ENCODE measurements at regions not wholly inside any gene's neighbourhood (a gene's known extent, or its start where the extent isn't known, plus 50 kb on each side); places are given as distances from the start of the nearest gene placed in this dataset.

GRCh38 chr21:28436286-28436932 is 556.3 kb downstream of the LTN1 start:
- H3K9ac ChIP-seq (ENCODE audit: low read length): peak overlapping the region; percentile 2
- no peaks in the 10 kb centered on the region for H3K36me3 ChIP-seq (ENCODE audit: control insufficient read depth in 1 of 2, insufficient read depth in 2 of 2, low read depth in 1 of 2, low read length in 2 of 2)
- H2BK12ac ChIP-seq (ENCODE audit: low read length in 2 of 2): no peak overlapping the region
- no peaks in the 10 kb centered on the region for H3K4me1 ChIP-seq (ENCODE audit: control insufficient read depth, insufficient read depth, low read depth, low read length)
- peak; percentile 35 for DNase-seq
- no peak overlapping the region for H3K18ac ChIP-seq (ENCODE audit: low read depth in 1 of 2, low read length in 2 of 2)
- no peak overlapping the region for H3K23ac ChIP-seq (ENCODE audit: low read length in 2 of 2)
- H3K27ac ChIP-seq (ENCODE audit: low read length, poor library complexity, severe bottlenecking): no peak overlapping the region
- no peak overlapping the region for H4K8ac ChIP-seq (ENCODE audit: low read length)
- H2AFZ ChIP-seq (ENCODE audit: low read depth, low read length): no peak overlapping the region
- no peaks in the 10 kb centered on the region for H3K79me1 ChIP-seq (replicated peaks; ENCODE audit: low read length, poor library complexity, severe bottlenecking)
- no peak overlapping the region for H2BK5ac ChIP-seq (ENCODE audit: low read depth, low read length, poor library complexity, severe bottlenecking)
- H3K14ac ChIP-seq (ENCODE audit: low read length in 2 of 2): no peak overlapping the region
- no peaks in the 10 kb centered on the region for H3K9me3 ChIP-seq (ENCODE audit: control insufficient read depth, low read length)
- 93% methylated on average over 2 of the region's 2 CpGs for WGBS
- H3K4ac ChIP-seq (ENCODE audit: low read depth in 1 of 2, low read length in 2 of 2): no peak overlapping the region
- no peak overlapping the region for H2BK120ac ChIP-seq (ENCODE audit: low read depth, low read length)
- H3K27me3 ChIP-seq (ENCODE audit: control insufficient read depth in 1 of 2, insufficient read depth in 1 of 2, low read length in 2 of 2): no peaks in the 10 kb centered on the region
- H2AK5ac ChIP-seq (ENCODE audit: low read length, severe bottlenecking): no peak overlapping the region
- no peak overlapping the region for H3K4me2 ChIP-seq (ENCODE audit: low read length, poor library complexity, severe bottlenecking)
- H3K4me3 ChIP-seq (ENCODE audit: insufficient read depth in 1 of 2, low read depth in 1 of 2, low read length in 2 of 2): no peak overlapping the region
- H2BK15ac ChIP-seq (ENCODE audit: low read depth, poor library complexity, severe bottlenecking): no peak overlapping the region
- no peak overlapping the region for H4K91ac ChIP-seq (ENCODE audit: low read length)

GRCh38 chr21:28431527-28432200 is 561.0 kb downstream of the LTN1 start:
- no peak overlapping the region for H3K14ac ChIP-seq (ENCODE audit: low read length in 2 of 2)
- H3K4ac ChIP-seq (ENCODE audit: low read depth in 1 of 2, low read length in 2 of 2): no peak overlapping the region
- H3K27me3 ChIP-seq (ENCODE audit: control insufficient read depth in 1 of 2, insufficient read depth in 1 of 2, low read length in 2 of 2): no peaks in the 10 kb centered on the region
- no peak overlapping the region for H2AFZ ChIP-seq (ENCODE audit: low read depth, low read length)
- no peak overlapping the region for H3K9ac ChIP-seq (ENCODE audit: low read length)
- no peak overlapping the region for H2BK12ac ChIP-seq (ENCODE audit: low read length in 2 of 2)
- H3K36me3 ChIP-seq (ENCODE audit: control insufficient read depth in 1 of 2, insufficient read depth in 2 of 2, low read depth in 1 of 2, low read length in 2 of 2): no peaks in the 10 kb centered on the region
- no peak for DNase-seq
- no peaks in the 10 kb centered on the region for H3K9me3 ChIP-seq (ENCODE audit: control insufficient read depth, low read length)
- H3K79me1 ChIP-seq (replicated peaks; ENCODE audit: low read length, poor library complexity, severe bottlenecking): no peaks in the 10 kb centered on the region
- H3K23ac ChIP-seq (ENCODE audit: low read length in 2 of 2): no peak overlapping the region
- H4K91ac ChIP-seq (ENCODE audit: low read length): no peak overlapping the region
- no peak overlapping the region for H2BK15ac ChIP-seq (ENCODE audit: low read depth, poor library complexity, severe bottlenecking)
- H3K4me1 ChIP-seq (ENCODE audit: control insufficient read depth, insufficient read depth, low read depth, low read length): no peaks in the 10 kb centered on the region
- H2BK5ac ChIP-seq (ENCODE audit: low read depth, low read length, poor library complexity, severe bottlenecking): no peak overlapping the region
- H4K8ac ChIP-seq (ENCODE audit: low read length): no peak overlapping the region
- WGBS: 92% methylated on average over 5 of the region's 5 CpGs
- H3K4me2 ChIP-seq (ENCODE audit: low read length, poor library complexity, severe bottlenecking): no peak overlapping the region
- no peak overlapping the region for H3K18ac ChIP-seq (ENCODE audit: low read depth in 1 of 2, low read length in 2 of 2)
- H2AK5ac ChIP-seq (ENCODE audit: low read length, severe bottlenecking): no peak overlapping the region
- no peak overlapping the region for H3K27ac ChIP-seq (ENCODE audit: low read length, poor library complexity, severe bottlenecking)
- no peak overlapping the region for H2BK120ac ChIP-seq (ENCODE audit: low read depth, low read length)
- H3K4me3 ChIP-seq (ENCODE audit: insufficient read depth in 1 of 2, low read depth in 1 of 2, low read length in 2 of 2): no peak overlapping the region

- H3K4ac ChIP-seq (ENCODE audit: low read depth in 1 of 2, low read length in 2 of 2): no peak overlapping the region
- no peak overlapping the region for H2AK5ac ChIP-seq (ENCODE audit: low read length, severe bottlenecking)
- no peak overlapping the region for H3K14ac ChIP-seq (ENCODE audit: low read length in 2 of 2)
- H3K79me1 ChIP-seq (replicated peaks; ENCODE audit: low read length, poor library complexity, severe bottlenecking): no peaks in the 10 kb centered on the region
- H3K9ac ChIP-seq (ENCODE audit: low read length): no peak overlapping the region
- no peak overlapping the region for H2BK5ac ChIP-seq (ENCODE audit: low read depth, low read length, poor library complexity, severe bottlenecking)
- no peak overlapping the region for H3K4me2 ChIP-seq (ENCODE audit: low read length, poor library complexity, severe bottlenecking)
- H3K4me3 ChIP-seq (ENCODE audit: insufficient read depth in 1 of 2, low read depth in 1 of 2, low read length in 2 of 2): no peak overlapping the region
- H2BK12ac ChIP-seq (ENCODE audit: low read length in 2 of 2): no peak overlapping the region
- H2BK15ac ChIP-seq (ENCODE audit: low read depth, poor library complexity, severe bottlenecking): no peak overlapping the region
- no peak overlapping the region for H4K8ac ChIP-seq (ENCODE audit: low read length)
- DNase-seq: no peak
- H3K4me1 ChIP-seq (ENCODE audit: control insufficient read depth, insufficient read depth, low read depth, low read length): no peaks in the 10 kb centered on the region
- no peak overlapping the region for H4K91ac ChIP-seq (ENCODE audit: low read length)
- no peaks in the 10 kb centered on the region for H3K36me3 ChIP-seq (ENCODE audit: control insufficient read depth in 1 of 2, insufficient read depth in 2 of 2, low read depth in 1 of 2, low read length in 2 of 2)
- 74% methylated on average over 2 of the region's 2 CpGs for WGBS
- no peak overlapping the region for H3K23ac ChIP-seq (ENCODE audit: low read length in 2 of 2)
- H2AFZ ChIP-seq (ENCODE audit: low read depth, low read length): no peak overlapping the region
- no peaks in the 10 kb centered on the region for H3K27me3 ChIP-seq (ENCODE audit: control insufficient read depth in 1 of 2, insufficient read depth in 1 of 2, low read length in 2 of 2)
- no peak overlapping the region for H3K27ac ChIP-seq (ENCODE audit: low read length, poor library complexity, severe bottlenecking)
- H2BK120ac ChIP-seq (ENCODE audit: low read depth, low read length): no peak overlapping the region
- no peaks in the 10 kb centered on the region for H3K9me3 ChIP-seq (ENCODE audit: control insufficient read depth, low read length)
- H3K18ac ChIP-seq (ENCODE audit: low read depth in 1 of 2, low read length in 2 of 2): no peak overlapping the region
Observed at GRCh38 chr21:28431022-28431421, 561.7 kb downstream of the LTN1 start.

- no peak overlapping the region for H3K9ac ChIP-seq (ENCODE audit: low read length)
- H3K9me3 ChIP-seq (ENCODE audit: control insufficient read depth, low read length): no peaks in the 10 kb centered on the region
- H3K4me1 ChIP-seq (ENCODE audit: control insufficient read depth, insufficient read depth, low read depth, low read length): no peaks in the 10 kb centered on the region
- no peak overlapping the region for H2BK12ac ChIP-seq (ENCODE audit: low read length in 2 of 2)
- H2AFZ ChIP-seq (ENCODE audit: low read depth, low read length): no peak overlapping the region
- H3K4me3 ChIP-seq (ENCODE audit: insufficient read depth in 1 of 2, low read depth in 1 of 2, low read length in 2 of 2): no peak overlapping the region
- no peak overlapping the region for H3K4ac ChIP-seq (ENCODE audit: low read depth in 1 of 2, low read length in 2 of 2)
- no peak overlapping the region for H4K91ac ChIP-seq (ENCODE audit: low read length)
- H4K8ac ChIP-seq (ENCODE audit: low read length): no peak overlapping the region
- H3K4me2 ChIP-seq (ENCODE audit: low read length, poor library complexity, severe bottlenecking): no peak overlapping the region
- no peaks in the 10 kb centered on the region for H3K79me1 ChIP-seq (replicated peaks; ENCODE audit: low read length, poor library complexity, severe bottlenecking)
- no peak overlapping the region for H2BK5ac ChIP-seq (ENCODE audit: low read depth, low read length, poor library complexity, severe bottlenecking)
- no peak overlapping the region for H2AK5ac ChIP-seq (ENCODE audit: low read length, severe bottlenecking)
- no peak overlapping the region for H3K14ac ChIP-seq (ENCODE audit: low read length in 2 of 2)
- no peaks in the 10 kb centered on the region for H3K27me3 ChIP-seq (ENCODE audit: control insufficient read depth in 1 of 2, insufficient read depth in 1 of 2, low read length in 2 of 2)
- no peak overlapping the region for H2BK120ac ChIP-seq (ENCODE audit: low read depth, low read length)
- no peak overlapping the region for H3K23ac ChIP-seq (ENCODE audit: low read length in 2 of 2)
- no peaks in the 10 kb centered on the region for H3K36me3 ChIP-seq (ENCODE audit: control insufficient read depth in 1 of 2, insufficient read depth in 2 of 2, low read depth in 1 of 2, low read length in 2 of 2)
- H3K27ac ChIP-seq (ENCODE audit: low read length, poor library complexity, severe bottlenecking): no peak overlapping the region
- 100% methylated on average over 2 of the region's 2 CpGs for WGBS
- no peak for DNase-seq
- no peak overlapping the region for H2BK15ac ChIP-seq (ENCODE audit: low read depth, poor library complexity, severe bottlenecking)
- H3K18ac ChIP-seq (ENCODE audit: low read depth in 1 of 2, low read length in 2 of 2): no peak overlapping the region
Observed at GRCh38 chr21:28429161-28429560, 563.5 kb downstream of the LTN1 start.
